ENCODE measurements at regions not wholly inside any gene's neighbourhood (a gene's known extent, or its start where the extent isn't known, plus 50 kb on each side); places are given as distances from the start of the nearest gene placed in this dataset.

GRCh38 chr4:14446311-14446710 is 556.0 kb upstream of the CPEB2 start:
- no CpG with 5 or more reads among the region's 4 CpGs for WGBS (ENCODE audit: extremely low coverage, insufficient read length, low lambda C conversion rate)
- Mint-ChIP-seq H3K27me3 (ENCODE audit: low read depth) (peaks cover 1% of the 10 kb centered on the region), H3K9me3 (peaks cover 5 to 10% of the 10 kb centered on the region in 2 experiments), H3K36me3 (ENCODE audit: insufficient read depth in 1 of 3, low read depth in 3 of 3) (peaks cover 4 to 14% (median 8%) of the 10 kb centered on the region in 3 experiments; a peak in 6 of 7 replicates), H3K4me1 (peaks cover 28 to 33% of the 10 kb centered on the region in 2 experiments), H3K27ac (no peak overlapping the region), H3K4me3 (no peak overlapping the region)
- no peak overlapping the region for H3K18ac ChIP-seq (ENCODE audit: insufficient read length, low read depth, low read length)
- no peak overlapping the region for H3K4me2 ChIP-seq (ENCODE audit: insufficient read depth, insufficient read length, low read length)
- no peak overlapping the region for H3K27ac ChIP-seq (ENCODE audit: insufficient read length, low read depth, low read length)
- H3K79me2 ChIP-seq (ENCODE audit: insufficient read depth, low read length), result no peaks in the 10 kb centered on the region
- no peak overlapping the region for H2BK12ac ChIP-seq (ENCODE audit: insufficient read length, low read depth, low read length)
- no peak overlapping the region for H3K4ac ChIP-seq (ENCODE audit: low read depth, low read length)
- H2BK5ac ChIP-seq (ENCODE audit: insufficient read length, low read length), result no peak overlapping the region
- no peak overlapping the region for H4K91ac ChIP-seq (ENCODE audit: insufficient read length, low read depth, low read length)
- no peak overlapping the region for H3K9ac ChIP-seq (ENCODE audit: extremely low read depth, insufficient read length, low read length)
- no peak overlapping the region for H2BK120ac ChIP-seq (ENCODE audit: low read depth, low read length, poor library complexity, severe bottlenecking)
- H3K14ac ChIP-seq (ENCODE audit: insufficient read depth, low read length), result no peak overlapping the region
- no peak overlapping the region for H2AK5ac ChIP-seq (ENCODE audit: insufficient read length, low read length)
- H4K20me1 ChIP-seq (ENCODE audit: control insufficient read depth, insufficient read depth, insufficient read length), result no peaks in the 10 kb centered on the region
- no peak overlapping the region for H2BK20ac ChIP-seq (ENCODE audit: low read depth, low read length, poor library complexity, severe bottlenecking)
- H2AFZ ChIP-seq (ENCODE audit: low read length), result no peak overlapping the region
- H2BK15ac ChIP-seq (ENCODE audit: low read depth, low read length), result no peak overlapping the region
- no peak overlapping the region for H3K56ac ChIP-seq (ENCODE audit: insufficient read length, low read depth, low read length)
- no peak overlapping the region for H3K23ac ChIP-seq (ENCODE audit: insufficient read length, low read depth, low read length)
- H4K8ac ChIP-seq (replicated peaks; ENCODE audit: insufficient read length, low read depth, low read length), result no peak overlapping the region
- no peak overlapping the region for H4K5ac ChIP-seq (ENCODE audit: insufficient read length, low read depth, low read length)
- DNase-seq, result no peak
- no peaks in the 10 kb centered on the region for H3K79me1 ChIP-seq (ENCODE audit: insufficient read depth, low read depth, low read length, poor library complexity, severe bottlenecking)
- H3K9me3 ChIP-seq (ENCODE audit: control insufficient read depth, low read depth, low read length), result no peaks in the 10 kb centered on the region
- H3K27me3 ChIP-seq (ENCODE audit: insufficient read depth, low read length), result no peaks in the 10 kb centered on the region
- no peaks in the 10 kb centered on the region for H3K23me2 ChIP-seq (ENCODE audit: insufficient read length, low read depth, low read length, poor library complexity, severe bottlenecking)
- H3K4me1 ChIP-seq (ENCODE audit: insufficient read depth, low read length), result peaks cover 11% of the 10 kb centered on the region
- TF ChIP-seq CTCF (conservative IDR thresholded peaks at IDR 0.05), result no peak
- H3T11ph ChIP-seq (ENCODE audit: low read length), result no peak overlapping the region

Measured in H9 (cell line).